Kidney capillary endothelial cell (primary cell): ENCODE measurements at regions not wholly inside any gene's neighbourhood (a gene's known extent, or its start where the extent isn't known, plus 50 kb on each side); places are given as distances from the start of the nearest gene placed in this dataset.
A peak's percentile ranks its signal among the peaks of the same experiment; 100 is the strongest.
"Not testable (repeated sequence)": the region's sequence is repeated elsewhere in the genome, so short reads cannot be mapped to it uniquely, and the experiment has no call there.

ENCODE experiments used
- DNase-seq: peaks from one replicate; pipeline ENCODE4 v3.0.0-alpha.2; 2018; ENCODE audit warnings: low spot score

DNA sequence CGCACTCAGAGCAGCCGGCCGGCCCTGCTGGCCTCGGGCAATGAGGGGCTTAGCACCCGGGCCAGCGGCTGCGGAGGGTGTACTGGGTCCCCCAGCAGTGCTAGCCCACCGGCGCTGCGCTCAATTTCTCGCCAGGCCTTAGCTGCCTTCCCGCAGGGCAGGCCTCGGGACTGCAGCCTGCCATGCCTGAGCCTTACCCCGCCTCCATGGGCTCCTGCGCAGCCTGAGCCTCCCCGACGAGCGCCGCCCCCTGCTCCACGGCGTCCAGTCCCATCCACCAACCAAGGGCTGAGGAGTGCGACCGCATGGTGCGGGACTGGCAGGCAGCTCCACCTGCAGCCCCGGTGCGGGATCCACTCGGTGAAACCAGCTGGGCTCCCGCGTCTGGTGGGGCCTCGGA is 204.4 kb upstream of the AUTS2 start:
- not testable (repeated sequence) for DNase-seq

DNA sequence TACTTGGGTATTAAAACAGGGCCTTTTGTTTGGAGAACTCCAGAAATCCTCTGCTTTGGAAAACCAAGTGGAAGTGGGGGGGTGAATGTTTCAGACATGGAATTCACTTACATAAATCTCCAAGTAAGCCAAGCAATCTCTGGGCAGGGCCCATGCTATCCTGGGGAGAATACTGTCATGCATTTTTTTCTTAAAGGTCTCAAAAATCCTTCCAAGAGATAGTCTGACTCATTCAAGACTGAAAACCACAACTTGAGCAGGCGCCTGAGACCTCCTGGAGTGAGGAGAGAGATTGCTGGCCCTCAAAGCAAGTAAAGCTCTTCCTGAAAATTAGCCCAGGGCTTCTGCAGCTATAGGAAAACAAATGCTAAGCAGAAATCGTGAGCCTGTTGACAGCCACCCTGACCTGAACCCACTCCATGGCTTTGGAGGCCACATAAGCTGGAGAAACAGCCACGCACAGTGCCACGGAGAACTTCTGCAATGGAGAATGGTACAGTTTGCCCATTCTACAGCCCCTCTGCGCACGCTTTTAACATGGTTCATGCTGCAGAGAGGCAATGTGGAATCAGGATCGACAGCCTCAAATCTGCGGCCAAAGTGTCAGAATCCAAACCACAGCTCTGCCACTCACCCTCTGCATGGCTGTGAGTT is 203.1 kb upstream of the AUTS2 start:
- no peak for DNase-seq

DNA sequence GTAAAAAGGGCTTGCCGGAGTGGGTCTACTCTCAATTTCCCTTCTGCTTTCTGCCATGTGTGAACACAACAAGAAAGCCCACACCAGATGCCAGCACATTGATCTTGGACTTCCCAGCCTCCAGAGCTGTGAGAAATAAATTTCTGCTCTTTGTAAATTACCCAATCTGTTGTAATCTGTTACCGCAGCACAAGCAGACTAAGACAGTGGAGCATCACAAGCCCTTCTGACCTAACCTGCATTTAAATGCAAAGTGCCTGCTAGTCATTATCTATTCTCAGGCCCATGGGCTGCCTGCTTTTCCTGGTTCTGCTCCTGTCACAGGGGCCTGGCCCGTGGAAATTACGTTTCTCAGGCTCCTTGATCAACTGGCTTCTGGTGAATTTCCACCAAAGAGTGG is 199.3 kb upstream of the AUTS2 start:
- no peak for DNase-seq

DNA sequence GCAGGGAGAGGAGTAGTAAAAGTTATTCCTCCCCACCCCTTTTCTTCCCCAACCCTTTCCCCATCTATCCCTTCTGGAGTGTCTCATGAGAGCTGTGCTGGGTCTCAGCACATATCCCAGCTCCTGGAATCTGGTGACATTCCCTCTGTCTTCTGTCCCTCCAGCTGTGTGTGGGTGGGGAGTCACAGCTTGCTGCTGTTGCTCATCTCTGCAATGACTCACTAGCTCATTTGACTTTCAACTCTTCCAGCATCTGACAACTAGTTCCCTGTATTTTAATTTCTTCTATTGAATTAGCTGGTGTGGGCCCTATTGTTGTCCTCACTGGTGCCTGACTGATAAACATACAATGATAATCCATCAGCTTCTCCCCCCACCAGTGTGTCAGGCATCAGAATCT is 198.9 kb upstream of the AUTS2 start:
- DNase-seq: no peak

DNA sequence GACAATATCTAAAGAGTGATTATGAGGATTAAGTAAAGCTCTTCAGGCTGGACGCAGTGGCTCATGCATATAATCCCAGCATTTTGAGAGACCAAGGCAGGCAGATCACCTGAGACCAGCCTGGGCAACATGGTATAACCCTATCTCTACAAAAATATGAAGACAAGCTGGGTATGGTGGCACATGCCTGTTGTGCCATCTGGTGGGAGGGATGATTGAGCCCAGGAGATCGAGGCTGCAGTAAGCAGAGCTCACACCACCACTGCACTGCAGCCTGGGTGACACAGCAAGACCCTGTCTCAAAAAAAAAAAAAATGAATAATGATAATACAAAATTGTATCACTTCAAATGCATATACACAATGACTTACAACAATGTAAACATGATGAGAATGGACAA is 195.6 kb upstream of the AUTS2 start:
- no peak for DNase-seq

DNA sequence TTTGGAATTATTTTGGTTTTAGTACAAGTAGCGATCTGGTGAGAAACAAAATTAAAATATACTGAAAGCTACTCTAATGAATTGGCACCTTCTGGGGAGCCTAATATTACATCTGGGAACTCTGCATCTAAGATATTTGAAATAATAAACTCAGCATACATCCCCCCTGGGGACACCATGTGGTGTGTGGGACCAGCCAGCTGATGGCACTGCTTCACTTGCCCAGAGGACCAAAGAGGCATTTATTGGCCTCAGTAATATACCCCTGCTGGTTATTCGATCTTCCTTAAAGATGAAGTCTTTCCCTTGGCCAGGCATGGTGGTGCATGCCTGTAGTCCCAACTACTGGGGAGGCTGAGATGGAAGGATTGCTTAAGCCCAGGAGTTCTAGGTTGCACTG is 195.1 kb upstream of the AUTS2 start:
- peak; percentile 1 for DNase-seq

DNA sequence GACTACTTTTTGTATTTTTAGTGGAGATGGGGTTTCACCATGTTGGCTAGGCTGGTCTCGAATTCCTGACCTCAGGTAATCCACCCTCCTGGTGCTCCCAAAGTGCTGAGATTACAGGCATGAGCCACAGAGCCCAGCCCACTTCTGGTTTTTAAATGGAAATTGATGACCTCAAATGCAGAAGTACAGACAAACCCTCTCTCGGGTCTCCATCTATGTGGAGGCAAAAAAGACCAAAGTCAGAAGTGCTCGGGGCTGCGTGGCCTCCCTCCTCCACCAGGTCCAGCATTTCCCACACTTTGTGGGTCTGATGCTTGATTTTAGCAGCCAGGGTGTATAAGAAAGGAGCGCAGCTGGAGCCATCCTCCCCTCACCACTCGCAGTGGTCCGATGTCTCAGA is 187.3 kb upstream of the AUTS2 start:
- DNase-seq: no peak

DNA sequence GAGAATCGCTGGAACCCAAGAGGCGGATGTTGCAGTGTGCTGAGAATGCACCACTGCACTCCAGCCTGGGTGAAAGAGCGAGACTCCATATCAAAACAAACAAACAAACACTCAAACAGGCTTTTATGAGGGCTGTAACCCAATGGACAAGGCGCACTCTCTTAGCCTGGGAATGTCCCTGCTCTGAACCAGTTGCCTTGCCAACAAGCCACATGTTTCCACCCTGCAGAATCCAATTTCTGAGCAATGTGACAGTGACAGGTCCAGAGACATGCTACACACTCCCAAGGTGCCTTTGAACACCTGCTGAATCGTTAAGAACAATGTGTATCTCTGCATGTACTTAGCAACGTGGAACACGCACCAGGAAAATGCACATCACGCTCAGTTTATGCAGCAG is 186.8 kb upstream of the AUTS2 start:
- DNase-seq: no peak

DNA sequence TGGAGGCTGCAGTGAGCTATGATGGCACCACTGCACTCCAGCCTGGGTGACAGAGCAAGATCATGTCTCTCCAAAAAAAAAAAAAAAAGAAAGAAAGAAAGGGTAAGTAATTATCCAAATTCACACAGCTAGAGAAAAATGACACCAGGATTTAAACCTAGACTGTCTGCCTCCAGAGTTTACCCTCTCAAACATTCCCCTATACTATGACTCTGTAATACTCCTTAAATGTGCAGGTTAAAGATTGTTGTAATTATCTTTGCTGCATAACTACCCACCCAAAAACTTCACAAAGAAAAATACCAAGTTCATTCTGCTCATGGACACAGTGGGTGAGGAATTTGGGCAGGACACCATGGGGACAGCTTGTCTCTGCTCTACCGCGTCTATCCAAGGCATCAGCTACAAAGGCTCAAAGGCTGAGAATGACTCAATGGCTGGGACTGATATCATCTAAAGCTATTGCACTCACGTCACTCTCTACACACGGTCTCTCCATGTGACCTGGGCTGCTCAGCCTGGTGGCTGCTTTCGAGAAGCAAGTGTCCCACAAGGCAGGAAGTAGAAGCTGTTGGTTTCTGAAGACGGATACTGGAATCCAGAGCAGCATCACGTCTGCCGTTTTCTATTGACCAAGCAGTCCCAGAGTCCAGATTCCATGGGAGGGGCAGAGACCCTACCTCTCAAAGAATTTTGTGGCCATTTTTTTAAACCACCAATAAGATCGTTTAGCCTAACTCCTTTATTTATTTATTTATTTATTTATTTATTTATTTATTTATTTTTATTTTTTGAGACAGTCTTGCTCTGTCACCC is 185.7 kb upstream of the AUTS2 start:
- peak; percentile 30 for DNase-seq

DNA sequence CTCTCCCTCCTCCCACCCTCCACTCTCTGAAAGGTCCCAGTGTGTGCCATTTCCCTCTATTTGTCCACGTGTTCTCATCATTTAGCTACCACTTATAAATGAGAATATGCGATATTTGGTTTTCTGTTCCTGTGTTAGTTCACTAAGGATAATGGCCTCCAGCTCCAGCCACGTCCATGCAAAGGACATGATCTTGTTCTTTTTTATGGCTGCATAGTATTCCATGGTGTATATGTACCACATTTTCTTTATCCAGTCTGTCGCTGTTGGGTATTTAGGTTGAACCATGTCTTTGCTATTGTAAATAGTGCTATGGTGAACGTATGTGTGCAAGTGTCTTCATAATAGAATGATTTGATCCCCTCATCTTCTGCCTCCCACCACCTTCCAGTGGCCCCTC is 183.7 kb upstream of the AUTS2 start:
- no peak for DNase-seq

DNA sequence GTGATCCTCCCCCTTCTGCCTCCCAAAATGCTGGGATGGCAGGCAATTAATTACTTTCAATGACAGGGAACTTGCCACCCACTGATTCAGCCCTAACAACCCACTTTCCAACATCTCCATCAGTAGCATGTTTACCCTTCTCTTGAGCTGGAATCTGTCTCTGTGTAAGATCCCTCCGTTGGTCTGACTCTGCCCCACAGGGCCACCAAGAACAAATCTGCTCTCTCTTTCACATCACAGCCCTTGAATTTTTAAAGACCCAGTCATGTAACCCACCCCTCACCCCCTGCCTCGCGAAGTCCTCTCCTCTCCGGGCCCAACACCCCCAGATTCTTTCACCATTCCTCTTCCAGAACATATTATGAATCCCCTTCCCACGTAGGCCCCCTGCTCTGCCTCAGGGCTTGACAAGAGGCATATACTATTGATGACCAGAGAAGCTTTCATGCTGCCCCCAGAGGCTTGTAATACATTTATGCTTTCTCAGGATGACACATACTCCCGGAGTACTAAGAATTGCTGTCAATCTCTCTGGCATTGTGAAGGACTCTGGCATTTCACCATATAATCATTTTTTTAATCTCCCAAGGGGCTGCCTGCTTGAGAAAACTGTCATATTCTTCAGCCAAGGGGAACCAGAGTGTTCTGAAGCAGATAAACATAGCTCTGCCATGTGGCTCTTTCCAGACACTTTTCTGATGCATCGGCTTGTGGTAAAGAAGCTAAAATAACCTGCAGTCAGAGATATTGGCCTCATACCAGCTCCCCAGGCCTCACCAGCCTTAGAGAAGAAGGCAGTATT is 179.2 kb upstream of the AUTS2 start:
- DNase-seq: no peak

DNA sequence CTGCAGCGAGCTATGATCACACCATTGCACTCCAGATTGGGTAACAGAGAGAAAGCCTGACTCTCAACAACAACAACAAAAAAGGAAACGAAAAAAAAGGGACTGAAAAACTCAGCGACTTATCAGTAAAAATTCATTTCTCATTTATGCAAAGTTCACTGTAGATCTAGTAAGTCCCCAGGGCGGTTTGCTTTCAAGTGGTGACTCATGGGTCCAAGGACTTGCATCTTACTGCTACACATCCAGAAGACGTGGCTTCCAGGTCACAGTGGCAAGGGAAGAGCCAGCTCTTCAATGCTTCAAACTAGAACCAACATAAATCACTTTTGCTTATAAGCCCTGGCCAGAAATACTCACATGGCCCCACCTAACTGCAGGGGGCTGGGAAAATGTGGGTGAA is 178.3 kb upstream of the AUTS2 start:
- no peak for DNase-seq

DNA sequence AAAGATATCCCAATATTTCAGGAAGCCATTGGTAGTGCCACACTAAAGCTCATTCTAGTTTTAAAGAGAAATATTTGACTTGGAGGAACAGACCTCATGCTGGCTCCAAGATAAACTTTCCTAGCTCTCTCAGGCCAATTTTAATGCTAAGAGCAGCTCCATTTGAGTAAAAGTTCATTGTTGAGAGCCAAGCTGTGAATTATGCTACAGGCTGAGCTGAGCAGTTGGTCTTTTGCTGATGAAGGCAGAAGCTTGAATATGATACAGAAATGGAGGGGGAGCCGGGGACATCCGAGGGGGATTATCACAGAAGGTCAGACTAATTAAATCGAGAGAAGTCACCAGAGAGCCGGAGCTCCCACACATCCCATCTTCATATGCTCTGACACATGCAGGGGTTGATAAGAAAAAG is 175.7 kb upstream of the AUTS2 start:
- no peak for DNase-seq

DNA sequence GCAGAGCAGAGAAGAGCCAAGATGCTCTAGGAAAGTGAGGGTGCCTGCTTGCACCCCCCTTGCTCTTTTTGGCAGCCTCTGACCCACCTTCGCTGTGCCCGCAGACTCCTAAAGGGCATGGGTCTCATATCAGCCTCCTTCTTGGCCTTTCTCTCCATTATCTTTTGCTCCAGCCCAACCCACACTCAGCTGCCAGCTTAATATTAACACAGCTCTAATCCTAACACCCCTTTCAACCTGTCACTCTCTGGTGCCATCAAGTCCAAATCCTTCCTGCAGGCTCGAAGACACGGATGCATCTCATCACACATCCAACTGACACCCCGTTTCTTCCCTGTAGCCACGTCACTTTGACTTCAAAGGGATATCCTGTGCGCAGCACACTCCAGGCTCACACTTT is 171.6 kb upstream of the AUTS2 start:
- no peak for DNase-seq

DNA sequence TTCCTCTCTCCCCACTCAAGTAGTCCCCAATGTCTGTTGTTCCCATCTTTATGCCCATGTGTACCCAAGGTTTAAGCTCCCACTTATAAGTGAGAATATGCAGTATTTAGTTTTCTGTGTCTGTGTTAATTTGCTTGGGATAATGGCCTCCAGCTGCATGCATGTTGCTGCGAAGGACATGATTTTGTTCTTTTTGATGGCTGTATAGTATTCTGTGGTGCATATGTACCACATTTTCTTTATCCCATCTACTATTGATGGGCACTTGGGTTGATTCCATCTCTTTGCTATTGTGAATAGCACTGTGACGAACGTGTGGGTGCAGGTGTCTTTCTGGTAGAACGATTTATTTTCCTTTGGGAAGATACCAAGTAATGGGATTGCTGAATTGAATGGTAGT is 170.2 kb upstream of the AUTS2 start:
- no peak for DNase-seq

DNA sequence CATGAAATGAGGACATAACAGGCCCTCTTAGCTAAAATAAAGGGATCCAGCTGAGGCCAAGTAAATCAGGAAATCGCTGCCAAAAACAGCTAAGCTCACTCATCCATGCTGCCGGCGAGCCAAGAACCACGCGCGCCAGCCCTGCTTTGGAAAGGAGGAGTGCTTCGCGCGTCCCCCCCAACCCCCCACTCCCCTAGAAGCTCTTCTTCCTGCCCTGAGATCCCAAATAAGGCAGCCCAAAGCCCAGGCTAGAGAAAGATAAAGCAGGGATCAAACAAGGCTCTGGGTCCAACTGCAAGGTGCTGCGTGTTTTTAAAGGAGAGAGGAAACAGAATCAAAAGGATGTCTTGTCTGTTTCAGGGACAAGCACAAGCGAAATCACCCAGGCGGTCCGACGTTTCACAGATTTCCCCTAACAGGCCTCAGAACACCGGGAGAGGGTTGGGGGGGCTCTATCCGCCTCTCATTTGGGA is 168.3 kb upstream of the AUTS2 start:
- DNase-seq: no peak

DNA sequence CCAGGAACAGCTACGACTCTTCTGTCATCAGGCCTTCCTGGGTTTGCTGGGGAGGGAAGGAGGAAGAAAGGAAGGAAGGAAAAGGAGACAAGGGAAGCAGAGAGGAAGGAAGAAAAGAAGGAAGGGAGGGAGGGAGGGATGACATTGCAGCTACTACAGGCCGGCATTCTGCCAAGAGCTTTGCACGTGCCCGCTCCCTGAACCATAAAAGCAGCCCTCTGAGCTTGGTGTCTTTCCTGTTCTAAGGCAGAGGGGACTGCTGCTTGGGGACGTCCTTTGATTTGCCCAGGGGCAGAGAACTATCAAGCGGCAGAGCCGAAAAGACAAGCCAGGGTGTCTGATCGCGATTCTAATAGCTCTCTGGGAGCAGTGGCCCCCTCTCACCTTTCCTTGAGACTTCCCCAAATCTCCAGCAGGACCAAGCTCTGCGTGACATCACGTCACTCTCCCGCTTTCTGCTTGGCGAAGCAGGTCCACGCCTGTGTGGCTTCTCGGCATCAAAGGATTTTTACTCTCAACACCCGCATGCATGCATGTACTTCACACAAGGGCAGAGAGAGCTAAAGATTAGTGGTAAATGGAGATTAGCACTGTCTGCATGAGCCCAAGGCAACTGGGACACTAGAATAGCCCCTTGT is 167.8 kb upstream of the AUTS2 start:
- DNase-seq: no peak

DNA sequence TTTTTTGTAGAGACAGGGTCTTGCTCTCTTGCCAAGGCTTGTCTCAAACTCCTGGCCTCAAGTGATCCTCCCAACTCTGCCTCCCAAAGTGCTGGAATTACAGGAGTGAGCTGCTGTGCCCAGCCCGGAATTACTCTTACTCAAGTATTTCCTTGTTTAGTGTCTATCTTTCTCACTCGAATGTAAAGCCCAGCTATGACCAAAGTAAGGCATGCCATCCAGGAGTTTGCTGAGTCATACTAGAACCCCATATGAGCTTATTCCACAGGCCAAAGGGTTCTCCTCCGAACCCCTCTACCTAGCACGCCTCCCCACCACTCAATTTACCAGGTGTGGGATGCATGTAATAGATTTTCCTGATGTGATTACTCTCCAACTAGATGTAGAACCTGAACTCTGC is 166.6 kb upstream of the AUTS2 start:
- DNase-seq: no peak

DNA sequence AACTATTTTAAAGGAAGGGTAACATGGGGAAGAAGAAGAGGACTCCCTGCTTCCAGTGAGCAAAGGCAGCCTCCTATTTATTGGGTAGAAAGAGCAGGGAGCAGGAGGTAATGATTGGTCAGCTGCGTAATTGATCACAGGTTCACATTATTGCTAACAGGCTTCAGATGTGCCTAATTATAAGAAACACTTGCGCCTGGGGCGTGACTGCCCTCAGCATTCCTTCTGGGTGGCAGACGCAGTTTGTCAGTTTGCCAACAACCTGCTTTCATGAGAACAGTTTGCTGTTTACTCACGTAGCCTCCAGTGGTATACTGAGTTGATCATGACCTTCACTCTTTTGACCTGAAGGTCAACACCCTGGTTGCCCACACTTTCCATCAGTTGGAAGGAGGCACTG is 166.0 kb upstream of the AUTS2 start:
- not testable (repeated sequence) for DNase-seq

DNA sequence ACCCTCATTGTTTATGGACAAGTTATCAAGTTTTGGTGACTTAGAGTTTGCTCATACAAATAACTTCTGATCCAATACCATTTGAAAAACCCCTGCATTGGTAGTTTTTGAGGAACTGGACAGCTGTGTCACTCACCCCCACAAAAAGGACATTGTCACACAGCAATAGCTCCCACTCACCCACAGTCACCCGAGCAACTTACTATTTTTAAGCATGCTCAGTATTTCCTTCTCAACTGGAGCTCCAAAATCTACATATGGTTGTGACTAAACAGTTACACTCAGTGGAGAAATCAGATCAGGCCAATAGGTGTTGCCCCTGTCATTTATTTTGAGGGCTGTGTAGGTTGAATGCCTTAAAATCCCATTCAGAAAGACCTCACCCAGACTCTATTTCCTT is 165.2 kb upstream of the AUTS2 start:
- DNase-seq: no peak

DNA sequence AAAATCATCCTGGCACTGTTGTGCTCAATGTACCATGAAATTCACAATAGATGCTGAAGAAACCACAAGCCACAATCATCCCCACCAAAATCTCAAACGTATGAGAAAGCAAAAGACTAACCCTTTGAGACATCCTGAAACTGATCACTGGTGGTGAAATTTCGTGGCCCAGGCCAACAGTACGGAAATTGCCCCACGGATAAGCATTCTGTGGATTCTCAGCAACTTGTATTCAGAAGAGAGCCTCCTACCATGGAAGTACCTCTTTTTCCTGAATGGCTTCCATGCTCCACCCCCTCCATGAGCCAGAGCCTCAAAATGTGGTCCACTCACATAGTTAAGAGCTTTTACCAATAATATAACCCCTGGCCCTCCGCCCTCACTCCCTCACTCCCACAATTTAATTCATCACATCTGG is 163.9 kb upstream of the AUTS2 start:
- no peak for DNase-seq

DNA sequence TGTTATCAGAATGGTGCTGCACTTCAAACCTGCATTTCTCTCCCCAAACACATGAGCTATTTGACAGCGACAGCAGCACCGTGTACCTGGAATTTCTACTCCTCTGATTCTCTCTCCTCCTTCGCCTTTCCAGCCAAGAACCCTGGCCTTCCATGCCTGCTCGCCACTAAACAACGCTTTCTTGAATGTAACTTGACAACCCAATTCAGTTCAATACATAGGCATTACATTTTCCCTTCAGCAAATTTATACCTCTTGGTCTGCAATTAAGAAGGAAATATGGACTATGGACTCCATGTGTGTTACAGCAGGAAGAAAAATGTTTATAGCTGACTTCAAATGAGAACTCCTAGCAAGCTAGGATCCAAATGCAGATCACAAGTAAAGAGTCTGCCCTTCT is 162.6 kb upstream of the AUTS2 start:
- no peak for DNase-seq
